HG02870 (cell line): ENCODE measurements at regions not wholly inside any gene's neighbourhood (a gene's known extent, or its start where the extent isn't known, plus 50 kb on each side); places are given as distances from the start of the nearest gene placed in this dataset.

Source experiments
- ATAC-seq: cut with Tn5 transposase; IDR thresholded peaks from one replicate; pipeline ENCODE4 v1.9.1; 2021; ENCODE audit warnings: mild to moderate bottlenecking, moderate library complexity; ENCODE audit not compliant: unreplicated experiment

- no peak for ATAC-seq
Measured at GRCh38 chr5:27341342-27341741, 303.0 kb upstream of the CDH9 start.

GRCh38 chr5:27336817-27337216 is 298.4 kb upstream of the CDH9 start:
- no peak for ATAC-seq

GRCh38 chr5:27328480-27328879 is 290.1 kb upstream of the CDH9 start:
- ATAC-seq = no peak

- ATAC-seq = no peak
Measured at GRCh38 chr5:27325513-27325912, 287.1 kb upstream of the CDH9 start.

GRCh38 chr5:27318701-27319100 is 280.3 kb upstream of the CDH9 start:
- no peak for ATAC-seq

GRCh38 chr5:27316271-27316650 is 277.9 kb upstream of the CDH9 start:
- no peak for ATAC-seq

GRCh38 chr5:27315363-27316270 is 277.2 kb upstream of the CDH9 start:
- no peak for ATAC-seq

- no peak for ATAC-seq
Measured at GRCh38 chr5:27313549-27313948, 275.2 kb upstream of the CDH9 start.

- ATAC-seq = no peak
Measured at GRCh38 chr5:27312291-27312893, 274.0 kb upstream of the CDH9 start.

GRCh38 chr5:27311544-27311943 is 273.2 kb upstream of the CDH9 start:
- no peak for ATAC-seq

GRCh38 chr5:27308153-27308552 is 269.8 kb upstream of the CDH9 start:
- no peak for ATAC-seq

GRCh38 chr5:27290172-27290571 is 251.8 kb upstream of the CDH9 start:
- no peak for ATAC-seq

GRCh38 chr5:27276119-27276518 is 237.7 kb upstream of the CDH9 start:
- ATAC-seq = no peak

- no peak for ATAC-seq
Measured at GRCh38 chr5:27275345-27275744, 237.0 kb upstream of the CDH9 start.

GRCh38 chr5:27269766-27270165 is 231.4 kb upstream of the CDH9 start:
- ATAC-seq = no peak

- ATAC-seq = no peak
Measured at GRCh38 chr5:27267209-27267824, 228.9 kb upstream of the CDH9 start.

- no peak for ATAC-seq
Measured at GRCh38 chr5:27266184-27266583, 227.8 kb upstream of the CDH9 start.

GRCh38 chr5:27257696-27258095 is 219.3 kb upstream of the CDH9 start:
- ATAC-seq = no peak

- ATAC-seq = no peak
Measured at GRCh38 chr5:27252911-27253310, 214.5 kb upstream of the CDH9 start.

GRCh38 chr5:27242258-27242626 is 203.9 kb upstream of the CDH9 start:
- no peak for ATAC-seq

GRCh38 chr5:27241564-27242257 is 203.3 kb upstream of the CDH9 start:
- no peak for ATAC-seq
